WTC11 (cell line): ENCODE measurements at regions not wholly inside any gene's neighbourhood (a gene's known extent, or its start where the extent isn't known, plus 50 kb on each side); places are given as distances from the start of the nearest gene placed in this dataset.

Experiments
- ATAC-seq: fragments of 200-7000 bp; cut with Tn5 transposase; 2 replicates; pipeline ENCODE4 v1.10.0; 2021; ENCODE audit warnings: mild to moderate bottlenecking, moderate library complexity
- CTCF ChIA-PET: fragments of 300-600 bp; sonication (Branson Sonifier 250); formaldehyde crosslinking; loops from one replicate; lab custom pipeline; 2021; ENCODE audit warnings: antibody characterized with exemption; lab: Charles Lee
- POLR2A ChIA-PET: fragments of 350-600 bp; sonication (Branson Sonifier 250); formaldehyde crosslinking; loops from one replicate; lab custom pipeline; 2021; ENCODE audit warnings: antibody characterized with exemption; lab: Charles Lee
- DNase-seq: peaks from one replicate; pipeline ENCODE4 v3.0.0; 2021; ENCODE audit warnings: low spot score
- H3K27ac Mint-ChIP-seq: 2 replicates; pipeline ENCODE4 v1.8.0; 2021; ENCODE audit warnings: mixed read lengths
- H3K27me3 Mint-ChIP-seq: 2 replicates; pipeline ENCODE4 v1.8.0; 2021; ENCODE audit warnings: low read depth, mild to moderate bottlenecking, moderate library complexity, mixed read lengths
- H3K36me3 Mint-ChIP-seq: 2 replicates; pipeline ENCODE4 v1.8.0; 2021; ENCODE audit warnings: mixed read lengths
- H3K4me1 Mint-ChIP-seq: 2 replicates; pipeline ENCODE4 v1.8.0; 2022; ENCODE audit warnings: mixed read lengths
- H3K4me3 Mint-ChIP-seq: 2 replicates; pipeline ENCODE4 v1.8.0; 2021; ENCODE audit warnings: mild to moderate bottlenecking, moderate library complexity, mixed read lengths
- H3K9me3 Mint-ChIP-seq: 2 replicates; pipeline ENCODE4 v1.8.0; 2021; ENCODE audit warnings: mixed read lengths
- ARID4B ChIP-seq: sonication (generic); formaldehyde crosslinking; IDR thresholded peaks from 2 replicates; pipeline ENCODE4 v1.8.0; 2023; ENCODE audit warnings: missing genetic modification reagents, mild to moderate bottlenecking, borderline replicate concordance
- ATF1 ChIP-seq: sonication (generic); formaldehyde crosslinking; IDR thresholded peaks from 2 replicates; pipeline ENCODE4 v1.8.1; 2023; ENCODE audit warnings: mild to moderate bottlenecking, moderate library complexity, missing genetic modification reagents
- E2F1 ChIP-seq: sonication (generic); formaldehyde crosslinking; IDR thresholded peaks from 2 replicates; pipeline ENCODE4 v1.8.0; 2022; ENCODE audit warnings: mild to moderate bottlenecking, missing genetic modification reagents
- E2F5 ChIP-seq: sonication (generic); formaldehyde crosslinking; IDR thresholded peaks from 2 replicates; pipeline ENCODE4 v1.8.1; 2022; ENCODE audit warnings: mild to moderate bottlenecking, moderate library complexity, missing genetic modification reagents
- ESRRA ChIP-seq: sonication (generic); formaldehyde crosslinking; IDR thresholded peaks from 2 replicates; pipeline ENCODE4 v1.8.1; 2022; ENCODE audit warnings: mild to moderate bottlenecking, missing genetic modification reagents, borderline replicate concordance
- FOXJ3 ChIP-seq: sonication (generic); formaldehyde crosslinking; IDR thresholded peaks from 2 replicates; pipeline ENCODE4 v1.9.0; 2021; ENCODE audit warnings: missing genetic modification reagents, mild to moderate bottlenecking, borderline replicate concordance
- HMGXB4 ChIP-seq: sonication (generic); formaldehyde crosslinking; IDR thresholded peaks from 2 replicates; pipeline ENCODE4 v1.8.1; 2023; ENCODE audit warnings: mild to moderate bottlenecking, moderate library complexity, missing genetic modification reagents
- JUN ChIP-seq: sonication (generic); formaldehyde crosslinking; IDR thresholded peaks from 2 replicates; pipeline ENCODE4 v1.8.0; 2023; ENCODE audit warnings: mild to moderate bottlenecking, missing genetic modification reagents
- MLX ChIP-seq: sonication (generic); formaldehyde crosslinking; IDR thresholded peaks from 2 replicates; pipeline ENCODE4 v1.8.1; 2023; ENCODE audit warnings: mild to moderate bottlenecking, missing genetic modification reagents, moderate library complexity
- NFE2L1 ChIP-seq: sonication (generic); formaldehyde crosslinking; IDR thresholded peaks from 2 replicates; pipeline ENCODE4 v1.8.1; 2023; ENCODE audit warnings: missing genetic modification reagents
- TP53 ChIP-seq: sonication (generic); formaldehyde crosslinking; IDR thresholded peaks from 2 replicates; pipeline ENCODE4 v1.8.1; 2023; ENCODE audit warnings: mild to moderate bottlenecking, missing genetic modification reagents
- ZBTB21 ChIP-seq: sonication (generic); formaldehyde crosslinking; IDR thresholded peaks from 2 replicates; pipeline ENCODE4 v1.8.1; 2023; ENCODE audit warnings: mild to moderate bottlenecking, missing genetic modification reagents, borderline replicate concordance
- ZNF219 ChIP-seq: sonication (generic); formaldehyde crosslinking; IDR thresholded peaks from 2 replicates; pipeline ENCODE4 v1.8.0; 2023; ENCODE audit warnings: missing genetic modification reagents, mild to moderate bottlenecking, borderline replicate concordance
- ZNF423 ChIP-seq: fragments of 250-450 bp; sonication (Bioruptor Pico); IDR thresholded peaks from 2 replicates; pipeline ENCODE4 v2.1.2; 2022; ENCODE audit warnings: mild to moderate bottlenecking, moderate library complexity
- ZNF425 ChIP-seq: fragments of 250-450 bp; sonication (Bioruptor Pico); conservative IDR thresholded peaks from 2 replicates; pipeline ENCODE4 v1.9.0; 2021; ENCODE audit warnings: mild to moderate bottlenecking

- TF ChIP-seq ZNF219 (CRISPR knock-in tag) (no peak), MLX (CRISPR knock-in tag) (no peak)
Measured at GRCh38 chr2:122636097-122636496, 880.6 kb downstream of the TSN start (continued).

GRCh38 chr2:122639176-122639575 is 883.7 kb downstream of the TSN start:
- TF ChIP-seq ZNF423 (CRISPR knock-in tag) (no peak), ARID4B (CRISPR knock-in tag) (no peak), JUN (CRISPR knock-in tag) (no peak), E2F5 (CRISPR knock-in tag) (no peak), ATF1 (CRISPR knock-in tag) (no peak), HMGXB4 (no peak), ZNF425 (CRISPR knock-in tag) (no peak), E2F1 (no peak), ESRRA (no peak), NFE2L1 (CRISPR knock-in tag) (no peak), FOXJ3 (CRISPR knock-in tag) (no peak), TP53 (CRISPR knock-in tag) (no peak), ZBTB21 (CRISPR knock-in tag) (no peak)

More at GRCh38 chr2:122639176-122639575, 883.7 kb downstream of the TSN start:
- ChIA-PET POLR2A (no interaction called here), CTCF (no interaction called here)
- DNase-seq = no peak
- Mint-ChIP-seq H3K36me3 (no peaks in the 10 kb centered on the region), H3K27me3 (no peaks in the 10 kb centered on the region; the same call in 1 of the 2 replicates), H3K4me3 (no peak overlapping the region), H3K27ac (no peak overlapping the region), H3K4me1 (peaks cover 9% of the 10 kb centered on the region; the same call in 1 of the 2 replicates), H3K9me3 (no peaks in the 10 kb centered on the region)
- no peak for ATAC-seq
